CD4-positive, CD25-positive, alpha-beta regulatory T cell (primary cell): ENCODE measurements at regions not wholly inside any gene's neighbourhood (a gene's known extent, or its start where the extent isn't known, plus 50 kb on each side); places are given as distances from the start of the nearest gene placed in this dataset.

ENCODE experiments used
- ATAC-seq, 2 donors: fragments of 150-1000 bp; cut with Tn5 transposase; one replicate each; pipeline ENCODE4 v1.10.0; 2021; ENCODE audit warnings: low read depth in 2 of 2, moderate number of reproducible peaks in 2 of 2, moderate library complexity in 1 of 2
- DNase-seq, 3 donors: peaks; one replicate each; pipeline versions ENCODE4 v3.0.0 to v3.0.0-alpha.2; 2012 to 2022; ENCODE audit warnings: mixed read lengths in 1 of 3
- H3K27ac ChIP-seq: one replicate; pipeline ENCODE4 v1.7.0; 2013; ENCODE audit warnings: mild to moderate bottlenecking, low read length; ENCODE audit not compliant: insufficient read depth, poor library complexity, severe bottlenecking
- H3K27me3 ChIP-seq: one replicate; pipeline ENCODE4 v1.7.0; 2013; ENCODE audit warnings: low read length; ENCODE audit not compliant: control insufficient read depth, insufficient read depth
- H3K36me3 ChIP-seq: one replicate; pipeline ENCODE4 v1.7.0; 2013; ENCODE audit warnings: mild to moderate bottlenecking, low read length, moderate library complexity; ENCODE audit not compliant: control insufficient read depth, insufficient read depth
- H3K4me1 ChIP-seq: 2 replicates; pipeline ENCODE4 v1.7.0; 2013; ENCODE audit warnings: mild to moderate bottlenecking, low read length; ENCODE audit not compliant: insufficient read depth, control insufficient read depth, poor library complexity, severe bottlenecking
- H3K4me3 ChIP-seq: one replicate; pipeline ENCODE4 v1.7.0; 2013; ENCODE audit warnings: low read depth, mild to moderate bottlenecking, low read length, moderate library complexity
- H3K9me3 ChIP-seq, 2 experiments: 1 replicate in 1 of 2; 2 replicates in 1 of 2; pipeline ENCODE4 v1.7.0; 2013; ENCODE audit warnings: low read length in 2 of 2, mild to moderate bottlenecking in 1 of 2, moderate library complexity in 1 of 2; ENCODE audit not compliant: control insufficient read depth in 2 of 2
- H3K27ac Mint-ChIP-seq, 3 donors: one replicate each; pipeline ENCODE4 v1.8.0; 2020 to 2022; ENCODE audit warnings: mild to moderate bottlenecking in 3 of 3, mixed read lengths in 3 of 3, moderate library complexity in 2 of 3
- H3K27me3 Mint-ChIP-seq: one replicate; pipeline ENCODE4 v1.8.0; 2022; ENCODE audit warnings: mild to moderate bottlenecking, mixed read lengths
- H3K36me3 Mint-ChIP-seq: one replicate; pipeline ENCODE4 v1.8.0; 2020; ENCODE audit warnings: mixed read lengths
- H3K4me1 Mint-ChIP-seq, 4 donors: one replicate each; pipeline ENCODE4 v1.8.0; 2020 to 2022; ENCODE audit warnings: mixed read lengths in 4 of 4, mild to moderate bottlenecking in 1 of 4
- H3K4me3 Mint-ChIP-seq, 4 donors: one replicate each; pipeline ENCODE4 v1.8.0; 2020 to 2022; ENCODE audit warnings: mild to moderate bottlenecking in 4 of 4, mixed read lengths in 4 of 4, moderate library complexity in 3 of 4
- H3K9me3 Mint-ChIP-seq, 7 donors: one replicate each; pipeline ENCODE4 v1.8.0; 2020 to 2022; ENCODE audit warnings: mixed read lengths in 7 of 7, mild to moderate bottlenecking in 3 of 7, moderate library complexity in 2 of 7

GRCh38 chr3:55226696-55227095 lies 260.4 kb downstream of the WNT5A start:
- no peaks in the 10 kb centered on the region for H3K27me3 Mint-ChIP-seq
- H3K27ac Mint-ChIP-seq = no peak overlapping the region
- no peak for ATAC-seq

GRCh38 chr3:55218577-55218976 lies 268.5 kb downstream of the WNT5A start:
- H3K36me3 Mint-ChIP-seq = no peaks in the 10 kb centered on the region
- Histone ChIP-seq H3K9me3 (peaks cover 0 to 2% of the 10 kb centered on the region in 2 experiments), H3K27ac (no peak overlapping the region), H3K36me3 (no peaks in the 10 kb centered on the region), H3K27me3 (no peaks in the 10 kb centered on the region), H3K4me1 (no peaks in the 10 kb centered on the region), H3K4me3 (no peak overlapping the region)
- no peak for ATAC-seq
- H3K27ac Mint-ChIP-seq = no peak overlapping the region
- H3K27me3 Mint-ChIP-seq = no peaks in the 10 kb centered on the region
- H3K4me3 Mint-ChIP-seq = no peak overlapping the region
- H3K9me3 Mint-ChIP-seq = peaks cover 1 to 21% (median 8%) of the 10 kb centered on the region in 7 donors
- H3K4me1 Mint-ChIP-seq = no peaks in the 10 kb centered on the region
- no peak for DNase-seq

More at GRCh38 chr3:55226696-55227095, 260.4 kb downstream of the WNT5A start:
- Histone ChIP-seq H3K4me1 (no peaks in the 10 kb centered on the region), H3K36me3 (no peaks in the 10 kb centered on the region), H3K4me3 (no peak overlapping the region), H3K27me3 (no peaks in the 10 kb centered on the region), H3K9me3 (no peaks in the 10 kb centered on the region), H3K27ac (no peak overlapping the region)
- Mint-ChIP-seq H3K4me1 (no peaks in the 10 kb centered on the region), H3K4me3 (no peak overlapping the region), H3K9me3 (peaks cover 0 to 12% (median 5%) of the 10 kb centered on the region in 7 donors), H3K36me3 (no peaks in the 10 kb centered on the region)
- DNase-seq = no peak

- H3K4me1 ChIP-seq = no peaks in the 10 kb centered on the region
- no peak overlapping the region for H3K4me3 Mint-ChIP-seq
- no peak overlapping the region for H3K27ac ChIP-seq
- no peaks in the 10 kb centered on the region for H3K9me3 ChIP-seq
- no peaks in the 10 kb centered on the region for H3K27me3 ChIP-seq
- no peaks in the 10 kb centered on the region for H3K36me3 Mint-ChIP-seq
- peaks cover 0 to 10% (median 2%) of the 10 kb centered on the region in 7 donors for H3K9me3 Mint-ChIP-seq
- no peaks in the 10 kb centered on the region for H3K4me1 Mint-ChIP-seq
- DNase-seq (no peak), ATAC-seq (no peak)
- no peaks in the 10 kb centered on the region for H3K36me3 ChIP-seq
- no peaks in the 10 kb centered on the region for H3K27me3 Mint-ChIP-seq
- no peak overlapping the region for H3K27ac Mint-ChIP-seq
- H3K4me3 ChIP-seq = no peak overlapping the region
Observed at GRCh38 chr3:55207744-55208143, 279.4 kb downstream of the WNT5A start.

GRCh38 chr3:55205990-55206389 lies 278.1 kb upstream of the LRTM1 start:
- H3K36me3 Mint-ChIP-seq = no peaks in the 10 kb centered on the region
- H3K4me3 Mint-ChIP-seq = no peak overlapping the region
- Histone ChIP-seq H3K27ac (no peak overlapping the region), H3K9me3 (no peaks in the 10 kb centered on the region), H3K4me1 (no peaks in the 10 kb centered on the region), H3K27me3 (no peaks in the 10 kb centered on the region), H3K4me3 (no peak overlapping the region), H3K36me3 (no peaks in the 10 kb centered on the region)
- no peaks in the 10 kb centered on the region for H3K4me1 Mint-ChIP-seq
- peaks cover 0 to 8% (median 3%) of the 10 kb centered on the region in 7 donors for H3K9me3 Mint-ChIP-seq
- no peaks in the 10 kb centered on the region for H3K27me3 Mint-ChIP-seq
- H3K27ac Mint-ChIP-seq = no peak overlapping the region
- no peak for DNase-seq
- no peak for ATAC-seq

GRCh38 chr3:55204417-55204816 lies 276.6 kb upstream of the LRTM1 start:
- Histone ChIP-seq H3K27ac (no peak overlapping the region), H3K4me3 (no peak overlapping the region), H3K27me3 (no peaks in the 10 kb centered on the region), H3K9me3 (no peaks in the 10 kb centered on the region), H3K4me1 (no peaks in the 10 kb centered on the region), H3K36me3 (no peaks in the 10 kb centered on the region)
- Mint-ChIP-seq H3K4me1 (no peaks in the 10 kb centered on the region), H3K27ac (no peak overlapping the region), H3K27me3 (no peaks in the 10 kb centered on the region), H3K9me3 (peaks cover 0 to 8% (median 3%) of the 10 kb centered on the region in 7 donors), H3K36me3 (no peaks in the 10 kb centered on the region), H3K4me3 (no peak overlapping the region)
- no peak for ATAC-seq
- DNase-seq = no peak

GRCh38 chr3:55203546-55203945 lies 275.7 kb upstream of the LRTM1 start:
- Mint-ChIP-seq H3K27ac (no peak overlapping the region), H3K36me3 (no peaks in the 10 kb centered on the region), H3K27me3 (no peaks in the 10 kb centered on the region), H3K4me3 (no peak overlapping the region), H3K4me1 (no peaks in the 10 kb centered on the region), H3K9me3 (peaks cover 0 to 8% (median 3%) of the 10 kb centered on the region in 7 donors)
- Histone ChIP-seq H3K27ac (no peak overlapping the region), H3K36me3 (no peaks in the 10 kb centered on the region), H3K9me3 (no peaks in the 10 kb centered on the region), H3K27me3 (no peaks in the 10 kb centered on the region), H3K4me3 (no peak overlapping the region), H3K4me1 (no peaks in the 10 kb centered on the region)
- DNase-seq (no peak), ATAC-seq (no peak)

- DNase-seq (no peak), ATAC-seq (no peak)
- no peaks in the 10 kb centered on the region for H3K36me3 ChIP-seq
- H3K9me3 ChIP-seq = no peaks in the 10 kb centered on the region
- Mint-ChIP-seq H3K36me3 (no peaks in the 10 kb centered on the region), H3K27me3 (no peaks in the 10 kb centered on the region), H3K4me3 (no peak overlapping the region), H3K9me3 (peaks cover 0 to 8% (median 3%) of the 10 kb centered on the region in 7 donors), H3K27ac (no peak overlapping the region), H3K4me1 (no peaks in the 10 kb centered on the region)
- H3K4me3 ChIP-seq = no peak overlapping the region
- no peaks in the 10 kb centered on the region for H3K4me1 ChIP-seq
- no peaks in the 10 kb centered on the region for H3K27me3 ChIP-seq
- H3K27ac ChIP-seq = no peak overlapping the region
Observed at GRCh38 chr3:55203006-55203405, 275.1 kb upstream of the LRTM1 start.

- no peak for ATAC-seq
- H3K9me3 ChIP-seq = no peaks in the 10 kb centered on the region
- Mint-ChIP-seq H3K4me1 (no peaks in the 10 kb centered on the region), H3K27ac (no peak overlapping the region), H3K27me3 (no peaks in the 10 kb centered on the region), H3K4me3 (no peak overlapping the region), H3K9me3 (peaks cover 0 to 8% (median 4%) of the 10 kb centered on the region in 7 donors), H3K36me3 (no peaks in the 10 kb centered on the region)
- no peaks in the 10 kb centered on the region for H3K27me3 ChIP-seq
- H3K4me3 ChIP-seq = no peak overlapping the region
- H3K27ac ChIP-seq = no peak overlapping the region
- DNase-seq = no peak
- H3K4me1 ChIP-seq = no peaks in the 10 kb centered on the region
- no peaks in the 10 kb centered on the region for H3K36me3 ChIP-seq
Observed at GRCh38 chr3:55202326-55202725, 274.5 kb upstream of the LRTM1 start.
